NCI-H446 (cell line): ENCODE measurements at regions not wholly inside any gene's neighbourhood (a gene's known extent, or its start where the extent isn't known, plus 50 kb on each side); places are given as distances from the start of the nearest gene placed in this dataset.
"Not testable (repeated sequence)": the region's sequence is repeated elsewhere in the genome, so short reads cannot be mapped to it uniquely, and the experiment has no call there.

ENCODE experiments used
- DNase-seq, 2 experiments: peaks; one replicate each; lab custom pipeline; 2025; lab: John Stamatoyannopoulos, UW

DNA sequence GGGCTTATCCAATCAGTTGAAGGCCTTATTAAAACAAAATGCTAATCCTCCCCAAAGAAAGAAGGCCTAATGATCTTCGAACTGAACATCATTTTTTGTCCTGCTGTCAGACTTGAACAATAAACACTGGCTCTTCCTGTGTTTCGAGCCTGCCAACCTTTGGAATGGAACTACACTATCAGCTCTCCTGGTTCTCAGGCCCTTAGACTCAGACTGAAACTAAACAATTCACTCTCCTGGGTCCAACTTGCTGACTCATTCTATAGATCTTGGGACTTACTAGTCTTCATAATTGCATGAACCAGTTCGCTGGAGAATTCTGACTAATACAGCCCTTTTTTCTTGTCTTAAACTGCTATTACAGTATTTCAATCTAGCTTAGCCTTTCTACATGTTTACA is 235.2 kb downstream of the LNPK start:
- DNase-seq = no peak

DNA sequence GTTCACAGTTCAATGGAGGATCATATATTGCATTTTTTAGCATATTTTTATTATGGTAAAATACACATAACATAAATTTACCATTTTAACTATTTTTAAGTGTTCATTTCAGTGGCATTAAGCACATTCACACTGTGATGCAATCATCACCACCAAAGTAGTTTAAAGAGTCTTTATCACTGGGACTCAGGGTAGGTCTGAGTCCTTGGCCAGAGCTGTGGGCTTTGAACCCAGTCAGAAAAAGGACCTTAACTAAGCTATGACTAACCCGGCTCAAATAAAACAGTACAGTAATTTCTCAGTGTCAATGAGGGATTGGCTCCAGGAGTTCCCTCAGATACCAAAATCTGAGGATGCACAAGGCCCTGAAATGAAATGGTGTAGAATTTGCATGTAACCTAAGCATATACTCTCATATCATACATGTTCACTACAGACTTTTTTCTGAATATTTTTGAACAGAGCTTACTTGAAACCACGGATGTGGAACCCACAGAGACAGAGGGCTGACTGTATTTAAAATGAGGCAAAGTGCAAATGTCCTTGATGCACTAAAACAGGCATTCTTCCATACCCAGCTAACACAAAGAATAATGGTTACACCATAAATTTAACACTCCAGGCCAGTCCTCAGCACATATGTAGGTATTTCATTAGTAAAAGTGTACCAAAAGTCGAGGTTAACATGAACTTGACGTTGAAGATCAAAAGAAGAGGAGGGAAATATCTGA is 246.2 kb downstream of the LNPK start:
- no peak for DNase-seq

DNA sequence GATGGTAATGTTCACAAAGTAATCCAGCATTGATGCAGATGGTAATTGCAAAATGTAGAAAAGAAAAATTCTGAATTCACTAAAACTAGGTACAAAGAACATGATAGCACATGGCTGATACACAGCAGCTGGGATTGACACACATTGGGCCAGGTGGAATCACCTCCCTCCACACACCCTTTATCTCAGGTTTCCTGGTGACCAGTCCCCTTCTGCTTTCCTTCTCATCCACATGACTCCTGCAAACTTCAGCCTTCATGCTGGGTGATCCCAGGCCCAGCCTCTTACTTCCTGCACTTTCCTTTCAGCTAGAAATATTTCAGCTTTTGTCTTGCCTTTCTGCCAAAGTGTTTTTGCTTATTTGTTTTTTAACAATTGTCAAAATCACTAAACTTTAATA is 246.9 kb downstream of the LNPK start:
- no peak for DNase-seq

GRCh38 chr2:175750195-175750594 is 251.9 kb downstream of the LNPK start:
- no peak for DNase-seq

- no peak for DNase-seq
Measured at GRCh38 chr2:175745911-175746310, 256.2 kb downstream of the LNPK start.

DNA sequence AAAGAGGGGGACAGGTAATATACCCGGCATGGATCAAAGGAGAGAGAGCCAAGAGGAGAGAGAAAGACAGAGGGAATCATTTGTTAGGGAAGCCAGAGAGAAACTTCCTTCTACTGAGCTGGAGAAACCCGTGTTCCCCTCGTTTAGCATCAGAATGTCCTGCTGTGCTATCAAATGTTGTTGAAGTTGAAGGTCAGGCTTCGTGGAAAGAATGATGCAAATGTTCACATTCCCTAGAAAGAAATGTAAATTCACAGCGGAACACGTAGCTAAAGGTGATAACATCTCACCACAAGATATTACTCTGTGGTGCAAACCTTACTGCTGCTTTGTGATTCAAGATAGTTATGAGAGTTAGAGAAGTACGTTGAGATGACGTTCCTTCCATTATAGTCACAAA is 258.1 kb downstream of the LNPK start:
- no peak for DNase-seq

GRCh38 chr2:175743011-175743410 is 259.1 kb downstream of the LNPK start:
- DNase-seq = no peak

DNA sequence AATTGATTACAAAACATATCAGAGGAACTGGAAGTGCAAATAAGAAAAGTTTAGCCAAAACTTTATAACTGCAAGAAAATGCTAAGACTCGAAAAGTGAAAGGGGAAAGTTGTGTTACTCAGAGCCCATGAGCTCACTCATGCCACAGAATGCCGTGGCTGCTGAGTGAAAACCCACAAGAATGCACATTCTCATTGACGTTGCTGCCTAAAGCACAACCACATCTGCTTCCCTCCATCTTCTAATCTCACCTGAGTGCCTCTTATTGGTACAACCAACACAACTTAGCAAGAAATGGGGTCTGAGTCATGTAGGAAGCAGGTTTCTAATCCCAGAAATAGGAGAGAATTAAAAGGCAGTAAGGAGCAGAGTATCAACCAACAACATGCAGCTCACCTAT is 259.7 kb downstream of the LNPK start:
- DNase-seq = no peak

DNA sequence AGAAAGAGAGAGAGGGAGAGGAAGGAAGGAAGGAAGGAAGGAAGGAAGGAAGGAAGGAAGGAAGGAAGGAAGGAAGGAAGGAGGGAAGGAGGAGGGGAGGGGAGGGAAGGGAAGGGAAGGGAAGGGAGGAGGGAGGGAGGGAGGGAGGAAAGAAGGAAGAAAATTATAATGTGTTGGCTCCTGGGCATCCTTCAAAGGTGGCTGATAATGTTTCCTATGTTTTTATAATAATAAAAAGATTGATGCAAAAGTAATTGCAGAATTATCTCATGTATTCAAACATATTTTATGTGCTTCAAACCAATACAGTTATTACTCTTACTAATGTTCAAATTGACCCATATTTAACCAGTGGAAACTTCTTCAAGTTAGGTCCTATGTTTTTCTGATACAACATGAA is 260.9 kb downstream of the LNPK start:
- DNase-seq = no peak

DNA sequence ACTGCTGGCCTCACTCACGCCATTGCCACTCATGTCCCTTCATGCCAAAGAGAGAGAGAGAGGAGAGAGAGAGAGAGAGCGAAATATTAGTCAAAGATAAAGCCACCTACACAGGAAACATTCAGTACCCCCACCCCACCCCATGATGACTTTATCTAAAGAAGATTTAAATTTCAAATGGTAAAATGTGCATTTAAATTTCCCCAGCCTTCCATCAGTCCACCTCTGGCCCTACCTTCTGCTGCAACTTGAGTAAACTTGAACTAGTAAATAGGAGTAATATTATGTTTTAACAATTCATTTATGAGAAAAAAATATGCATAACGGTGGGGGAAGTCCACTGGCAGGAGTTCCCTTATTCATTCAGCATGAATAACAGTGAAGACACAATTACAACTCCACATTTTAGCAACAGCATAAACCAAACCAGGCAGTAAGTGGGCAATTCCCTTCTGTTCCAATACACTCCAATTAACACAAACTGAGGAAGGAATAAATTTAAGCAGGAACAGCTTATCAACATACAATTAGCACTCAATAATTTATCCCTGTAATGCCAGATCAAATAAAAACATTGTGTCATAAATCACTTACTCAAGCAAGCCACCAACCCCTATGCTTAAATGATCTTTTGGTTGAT is 264.2 kb downstream of the LNPK start:
- no peak for DNase-seq

DNA sequence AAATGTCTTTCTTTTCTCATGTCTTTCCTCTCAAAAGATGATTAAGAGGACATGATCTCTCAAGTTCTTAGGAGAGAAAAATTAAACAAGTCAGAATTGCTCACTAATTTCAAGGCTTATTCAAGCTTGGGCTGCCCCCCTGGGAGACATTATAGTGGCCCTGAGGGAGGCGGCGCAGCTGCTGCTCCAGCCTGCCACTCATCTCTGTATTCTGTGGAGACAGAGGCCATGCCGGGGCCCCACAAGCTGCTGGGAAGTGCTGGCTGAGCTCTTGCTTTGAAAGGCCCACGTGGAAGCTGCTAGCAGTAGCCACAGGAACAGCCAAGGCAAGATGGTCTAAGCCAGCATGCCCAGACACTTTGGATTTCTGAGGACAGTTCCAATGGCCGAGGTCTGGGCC is 267.4 kb downstream of the LNPK start:
- no peak for DNase-seq

GRCh38 chr2:175732531-175732930 is 269.5 kb downstream of the LNPK start:
- no peak for DNase-seq

GRCh38 chr2:175730050-175730449 is 272.0 kb downstream of the LNPK start:
- DNase-seq = no peak

- DNase-seq = no peak
Measured at GRCh38 chr2:175729049-175729706, 272.9 kb downstream of the LNPK start.

GRCh38 chr2:175728032-175728431 is 274.0 kb downstream of the LNPK start:
- DNase-seq = no peak

DNA sequence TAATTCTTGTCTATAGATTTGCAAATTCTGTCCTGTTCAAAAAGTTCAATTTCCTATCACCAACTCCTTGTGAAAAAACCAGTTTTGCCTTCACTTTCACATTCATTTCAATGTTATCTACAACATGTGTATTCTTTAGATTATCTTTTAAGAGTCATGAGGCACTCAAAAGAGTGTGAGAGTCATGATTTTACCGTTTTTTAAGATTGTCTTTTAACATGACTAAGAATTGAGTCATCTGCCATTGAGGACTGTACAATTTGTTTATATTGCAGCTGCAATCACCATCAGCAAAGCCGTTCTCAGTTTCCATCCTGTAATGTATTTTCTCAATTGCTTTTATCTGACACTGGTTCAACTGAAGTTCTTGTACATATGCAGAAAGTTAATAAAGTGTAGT is 275.8 kb downstream of the LNPK start:
- DNase-seq = no peak

GRCh38 chr2:175709248-175709647 is 292.8 kb downstream of the LNPK start:
- no peak for DNase-seq

- DNase-seq = no peak
Measured at GRCh38 chr2:175707322-175707721, 294.7 kb downstream of the LNPK start.

DNA sequence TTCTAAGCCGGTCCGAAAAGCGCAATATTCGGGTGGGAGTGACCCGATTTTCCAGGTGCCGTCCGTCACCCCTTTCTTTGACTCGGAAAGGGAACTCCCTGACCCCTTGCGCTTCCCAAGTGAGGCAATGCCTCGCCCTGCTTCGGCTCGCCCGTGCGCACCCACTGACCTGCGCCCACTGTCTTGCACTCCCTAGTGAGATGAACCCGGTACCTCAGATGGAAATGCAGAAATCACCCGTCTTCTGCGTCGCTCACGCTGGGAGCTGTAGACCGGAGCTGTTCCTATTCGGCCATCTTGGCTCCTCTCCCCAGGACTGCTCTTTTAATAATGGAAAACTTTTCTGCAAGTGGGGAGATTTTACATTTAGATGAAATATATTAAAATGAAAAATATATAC is 297.5 kb downstream of the LNPK start:
- not testable (repeated sequence) for DNase-seq

DNA sequence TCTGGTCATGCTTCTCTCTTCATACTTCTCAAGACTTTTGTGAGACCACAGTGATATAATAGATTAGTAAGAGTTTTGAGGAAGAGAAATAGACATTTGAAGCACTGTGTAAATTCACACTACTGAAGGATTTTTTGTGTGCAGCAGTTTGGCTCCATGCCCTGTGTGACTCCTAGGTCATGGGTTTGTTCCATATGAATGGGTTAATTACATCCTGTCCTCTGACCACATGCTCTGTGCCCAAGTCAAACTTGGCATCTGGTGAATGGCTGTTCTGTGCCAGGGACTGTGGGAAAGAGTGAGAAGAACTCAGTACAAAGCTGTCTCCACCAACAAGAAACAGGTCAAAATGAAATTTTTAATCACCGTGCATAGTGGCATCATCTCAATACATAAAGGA is 304.0 kb downstream of the LNPK start:
- no peak for DNase-seq

- peak; percentile 5 to 66 for DNase-seq
Measured at GRCh38 chr2:175690113-175690837, 311.8 kb downstream of the LNPK start.

DNA sequence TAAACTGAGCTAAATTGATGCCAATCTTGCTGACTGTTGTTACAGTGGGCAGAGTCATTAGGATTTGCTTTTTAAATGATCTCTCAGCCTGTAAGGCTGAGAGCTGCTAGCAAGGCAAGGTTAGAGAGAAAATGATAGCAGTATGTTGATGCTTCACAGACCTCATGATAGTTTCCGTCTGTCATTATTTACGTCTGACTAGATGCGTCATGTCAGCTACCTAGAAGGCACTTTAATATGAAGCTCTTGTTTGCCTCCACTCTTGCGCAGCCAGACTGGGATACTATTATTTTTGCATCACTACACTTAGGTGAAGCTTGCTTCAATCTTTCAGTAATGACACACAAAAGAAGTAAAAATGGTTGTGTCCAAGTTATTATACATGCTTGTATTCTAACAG is 313.8 kb downstream of the LNPK start:
- DNase-seq = no peak

GRCh38 chr2:175687465-175687864 is 314.6 kb downstream of the LNPK start:
- no peak for DNase-seq
